GM18498 (cell line): ENCODE measurements at regions not wholly inside any gene's neighbourhood (a gene's known extent, or its start where the extent isn't known, plus 50 kb on each side); places are given as distances from the start of the nearest gene placed in this dataset.
A peak's percentile ranks its signal among the peaks of the same experiment; 100 is the strongest.

Source experiments
- ATAC-seq: cut with Tn5 transposase; IDR thresholded peaks from one replicate; pipeline ENCODE4 v1.9.1; 2021; ENCODE audit warnings: mild to moderate bottlenecking, moderate library complexity; ENCODE audit not compliant: unreplicated experiment

DNA sequence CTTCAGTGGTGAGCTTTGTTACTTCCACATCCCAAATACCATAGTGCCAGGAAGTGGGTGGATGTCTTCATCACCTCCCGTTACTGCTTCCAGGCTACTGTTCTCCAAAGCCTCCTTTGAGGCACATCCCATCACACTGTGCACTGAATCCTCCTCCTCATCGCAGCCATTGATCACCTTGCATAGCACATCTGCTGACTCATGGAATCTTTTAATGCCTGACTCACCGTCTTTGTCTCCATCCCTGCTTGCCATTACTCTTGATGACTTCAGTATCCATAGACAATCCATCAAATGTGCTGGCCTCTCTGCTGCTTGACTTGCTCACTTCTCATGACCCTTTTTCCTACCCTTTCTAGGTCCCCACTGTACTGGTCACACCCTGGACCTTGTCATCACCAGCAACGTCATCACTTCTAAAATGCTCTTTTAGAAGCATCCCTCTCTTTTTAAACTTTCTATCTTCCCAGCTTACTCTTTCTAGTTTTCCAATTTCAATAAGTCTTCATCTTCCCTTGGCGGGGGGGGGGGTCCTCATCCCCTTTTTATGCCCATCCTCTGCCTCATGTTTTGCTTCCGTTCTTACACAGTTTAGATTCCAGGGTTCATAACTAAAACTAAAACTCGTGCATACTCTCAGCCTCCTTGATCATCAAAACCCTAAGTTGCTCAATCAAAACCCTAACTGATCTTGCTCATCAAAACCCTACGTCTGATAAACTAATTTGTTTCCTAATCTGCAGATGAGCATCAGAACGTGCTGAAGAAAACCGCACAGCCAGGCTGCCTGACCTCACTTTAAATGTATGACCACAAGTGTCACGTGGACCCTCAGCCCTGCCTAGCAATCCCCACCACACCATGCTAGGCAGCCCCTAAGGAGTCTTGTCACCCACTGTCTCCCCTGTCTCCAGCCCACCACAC, 289.7 kb upstream of the ZFHX3 start:
- ATAC-seq = no peak

DNA sequence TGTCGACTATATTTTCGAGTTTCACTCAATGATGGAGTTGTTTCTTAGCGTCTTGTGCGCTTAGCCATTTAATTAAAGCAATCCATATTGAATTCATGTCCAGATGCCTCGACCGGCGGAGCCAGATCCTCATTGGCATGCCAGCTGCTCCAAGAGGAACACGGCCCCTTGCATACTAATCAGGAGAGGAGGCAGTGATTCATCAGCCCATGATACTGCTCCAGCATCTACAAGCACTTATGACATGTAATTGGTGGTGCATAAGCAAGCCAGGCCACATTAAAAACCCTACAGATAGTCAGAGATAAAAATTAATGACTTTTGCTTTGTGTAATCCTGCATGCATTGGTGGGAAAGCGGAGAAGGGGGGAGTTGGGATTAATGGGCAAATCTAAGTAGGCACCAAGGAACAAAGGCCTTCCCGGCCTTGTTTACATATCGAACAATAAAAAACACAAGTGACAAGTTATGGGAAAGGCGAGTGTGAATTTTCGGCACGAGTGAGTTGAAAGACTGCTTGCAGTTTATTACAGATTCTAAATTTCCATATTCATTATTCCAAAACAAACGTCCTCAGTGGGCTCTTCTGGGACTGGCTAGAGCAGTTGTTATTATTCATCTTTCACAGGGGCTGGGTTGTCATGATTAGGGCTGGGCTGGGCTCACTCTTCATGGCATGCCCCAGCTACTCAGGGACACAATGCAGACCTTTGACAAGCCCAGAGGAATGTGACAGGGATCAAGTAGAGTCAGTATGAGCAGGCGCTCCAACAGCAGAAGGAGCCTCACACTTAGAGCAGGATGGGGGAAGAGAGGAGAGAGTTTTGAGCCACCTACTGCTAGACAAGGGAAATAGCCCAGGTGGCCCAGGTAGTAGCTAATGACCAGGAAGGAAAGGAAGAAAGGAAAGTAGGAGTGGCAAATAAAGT, 281.7 kb upstream of the ZFHX3 start:
- ATAC-seq = no peak

DNA sequence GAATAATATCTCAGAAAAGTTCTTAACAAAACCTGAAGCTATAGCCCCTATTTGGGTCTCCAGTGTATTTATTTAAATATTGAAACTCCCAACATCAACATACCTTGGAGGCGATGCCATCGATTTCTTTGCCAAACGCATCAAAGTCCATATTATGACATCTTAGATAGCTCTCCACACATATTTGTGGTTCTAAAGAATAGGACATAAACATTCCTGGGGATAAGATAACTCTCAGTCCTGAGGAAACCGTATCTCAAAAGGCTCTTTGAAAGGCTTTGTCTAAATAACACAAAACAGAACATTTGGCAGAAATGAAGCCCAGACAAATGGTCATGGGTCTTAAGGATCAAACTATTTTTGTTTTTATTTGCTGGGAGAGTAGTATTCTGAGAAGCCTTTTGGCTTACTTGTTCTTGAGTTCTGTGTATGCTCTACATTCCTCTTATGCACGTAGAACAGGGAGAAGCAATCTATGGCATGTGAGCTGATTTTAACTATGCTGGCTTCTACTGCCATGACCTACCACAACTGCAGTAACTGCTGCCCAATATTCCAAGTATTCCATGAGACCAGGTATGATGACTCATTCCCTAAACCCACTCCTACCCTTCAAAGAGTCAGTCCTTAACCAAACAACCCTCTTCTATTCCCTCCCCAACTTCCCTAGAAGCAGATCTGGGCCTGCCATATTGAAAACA, 279.0 kb upstream of the ZFHX3 start:
- ATAC-seq = no peak

DNA sequence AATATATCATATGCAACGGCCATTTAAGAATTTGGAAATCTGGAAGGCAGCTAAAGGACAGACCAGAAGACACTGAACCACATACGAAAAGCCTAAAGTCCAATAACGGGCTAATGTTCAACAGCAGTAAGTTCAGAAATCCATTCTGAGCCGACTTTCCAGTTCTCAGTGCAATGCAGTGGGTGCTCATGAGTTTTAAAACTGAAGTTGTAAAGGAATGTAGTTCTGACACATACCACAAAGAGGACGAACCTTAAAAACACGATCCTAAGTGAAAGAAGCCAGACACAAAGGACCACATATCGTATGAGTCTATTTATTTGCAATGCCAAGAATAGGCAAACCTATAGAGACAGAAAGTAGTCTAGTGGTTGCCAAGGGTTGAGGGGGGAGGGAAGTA, 278.3 kb upstream of the ZFHX3 start:
- ATAC-seq = no peak

DNA sequence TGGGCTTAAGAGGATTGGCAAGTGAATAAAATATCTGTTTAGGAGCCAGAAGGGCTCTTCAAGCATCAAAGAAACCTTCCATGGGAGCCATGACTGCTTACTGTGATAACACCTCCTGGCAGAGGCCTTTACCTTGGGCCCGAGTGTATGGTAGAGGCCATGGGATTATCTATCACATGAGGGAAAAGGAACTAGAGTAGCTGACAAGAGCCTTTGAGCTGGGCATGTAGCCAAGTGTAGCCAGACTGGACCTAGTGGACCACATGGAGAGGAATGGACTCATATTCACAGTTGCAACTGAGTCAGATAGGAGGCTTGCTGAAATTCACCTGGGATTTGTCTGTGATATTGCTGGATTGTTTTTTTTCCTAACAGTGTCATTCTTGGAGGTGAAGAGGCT, 276.0 kb upstream of the ZFHX3 start:
- no peak for ATAC-seq

DNA sequence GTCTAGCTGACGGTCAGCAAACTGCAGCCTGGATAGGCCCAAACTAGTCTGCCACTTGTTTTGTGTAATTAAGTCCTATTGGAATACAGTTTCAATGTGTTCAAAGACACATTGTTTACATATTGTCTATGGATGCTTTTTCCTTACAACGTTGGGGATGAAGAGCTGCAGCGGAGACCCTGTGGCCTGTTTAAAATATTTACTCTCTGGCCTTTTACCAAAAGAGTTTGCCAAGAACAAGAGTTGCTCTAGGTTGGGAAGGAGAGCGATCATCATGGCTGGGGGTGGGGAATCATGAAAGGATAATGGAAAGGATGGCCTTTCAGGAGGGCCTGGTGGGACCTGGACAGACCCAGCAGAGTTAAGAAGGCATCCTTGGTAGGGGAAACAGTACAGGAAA, 274.9 kb upstream of the ZFHX3 start:
- ATAC-seq = no peak

DNA sequence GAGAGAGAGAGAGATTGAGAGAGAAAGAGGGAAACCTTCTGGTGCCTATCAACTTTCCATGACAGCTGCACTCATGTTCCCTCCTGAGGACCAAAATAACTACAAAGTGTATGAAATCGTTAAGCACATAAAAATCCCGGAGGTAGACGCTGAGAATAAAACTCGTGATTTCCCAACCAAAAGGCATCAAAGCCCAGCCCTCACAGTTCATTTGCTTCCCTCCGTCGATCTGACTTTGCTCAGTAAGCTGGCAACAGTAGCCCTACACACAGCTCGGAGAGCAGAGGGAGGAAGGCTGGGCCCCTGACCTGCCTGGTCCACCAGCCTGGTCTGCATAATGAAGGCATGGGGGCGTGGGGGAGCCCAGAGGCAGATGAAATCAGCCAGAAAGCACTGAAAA, 273.9 kb upstream of the ZFHX3 start:
- ATAC-seq = no peak

DNA sequence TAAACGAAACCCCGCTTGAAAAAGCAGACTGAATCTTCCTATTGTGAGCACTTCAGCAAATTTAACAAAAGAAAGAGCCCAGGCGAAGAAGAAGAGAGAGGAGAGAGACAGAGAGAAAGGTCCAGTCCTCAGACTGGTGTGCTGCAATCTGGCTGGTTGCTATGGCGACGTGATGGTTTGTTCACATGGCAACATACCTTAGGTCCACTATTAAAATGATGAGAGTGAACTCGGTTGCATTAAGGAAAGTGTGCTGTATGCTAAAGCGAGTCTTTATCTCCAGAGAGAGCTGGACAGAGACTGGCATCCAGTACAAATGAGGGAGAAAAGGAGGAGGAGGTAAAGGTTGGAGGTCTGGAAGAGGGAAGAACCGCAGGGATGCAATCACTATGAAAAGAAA, 271.8 kb upstream of the ZFHX3 start:
- no peak for ATAC-seq

DNA sequence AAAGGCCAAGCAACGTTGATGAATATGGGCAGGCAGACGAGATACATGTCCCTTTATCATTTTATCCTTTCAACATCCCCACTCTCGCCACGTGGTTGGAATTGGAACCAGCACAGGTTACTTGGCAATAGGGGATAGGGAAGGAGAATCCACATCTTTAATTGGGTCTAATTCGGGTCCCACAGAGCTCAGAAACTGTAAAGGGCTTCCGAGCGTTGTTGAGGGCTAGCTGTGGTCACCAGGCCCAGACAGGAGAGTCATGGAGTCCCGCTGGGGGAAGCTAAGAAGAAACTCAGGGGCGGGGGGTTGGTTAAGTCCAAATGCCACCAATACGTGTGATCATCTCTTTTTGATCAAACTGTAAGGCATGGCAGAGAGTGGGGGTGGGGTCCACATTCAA, 271.3 kb upstream of the ZFHX3 start:
- no peak for ATAC-seq

DNA sequence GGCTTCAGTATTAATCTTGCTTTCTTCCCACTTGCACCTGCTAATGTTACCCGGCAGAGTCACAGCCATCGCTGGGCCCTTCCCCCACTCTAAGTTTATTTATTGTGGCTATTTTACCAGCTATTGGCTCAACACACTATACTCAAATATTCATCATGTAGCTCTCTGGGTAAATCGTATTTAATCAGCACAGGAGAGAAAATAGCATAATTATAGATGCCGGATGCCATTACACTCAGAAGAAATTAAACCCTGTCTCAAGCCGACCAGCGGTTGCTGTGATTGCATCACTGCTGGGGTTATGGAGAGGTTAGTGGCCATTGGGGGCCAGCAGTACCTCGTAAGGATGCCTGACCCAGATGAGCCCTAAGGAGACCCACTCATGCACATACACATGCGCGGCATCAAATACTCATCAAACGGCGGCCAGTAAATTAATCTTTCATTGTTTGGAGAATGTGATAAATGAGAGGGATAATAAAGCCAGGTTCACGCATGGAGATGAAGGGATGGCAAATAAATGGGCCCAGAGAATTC, 269.5 kb upstream of the ZFHX3 start:
- no peak for ATAC-seq

DNA sequence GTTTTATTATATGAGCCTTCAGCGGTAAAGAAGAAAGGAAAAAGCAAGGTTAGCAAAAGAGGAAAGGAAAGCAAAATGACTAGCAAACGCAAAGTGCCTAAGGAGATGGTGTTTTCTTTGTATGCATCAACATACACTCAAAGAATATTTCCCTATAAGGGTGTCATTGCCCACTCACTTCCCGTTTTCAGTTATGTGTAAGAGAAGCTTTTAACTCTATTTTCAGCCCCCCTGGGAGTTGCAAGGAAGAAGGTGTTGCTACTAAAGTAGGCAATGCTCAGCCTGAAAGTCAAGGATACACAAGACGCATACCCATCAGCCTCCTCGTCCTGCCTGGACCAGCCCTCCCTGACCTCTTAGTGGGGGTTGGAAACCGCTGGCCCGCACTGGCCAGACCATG, 267.7 kb upstream of the ZFHX3 start:
- peak; percentile 69 for ATAC-seq

DNA sequence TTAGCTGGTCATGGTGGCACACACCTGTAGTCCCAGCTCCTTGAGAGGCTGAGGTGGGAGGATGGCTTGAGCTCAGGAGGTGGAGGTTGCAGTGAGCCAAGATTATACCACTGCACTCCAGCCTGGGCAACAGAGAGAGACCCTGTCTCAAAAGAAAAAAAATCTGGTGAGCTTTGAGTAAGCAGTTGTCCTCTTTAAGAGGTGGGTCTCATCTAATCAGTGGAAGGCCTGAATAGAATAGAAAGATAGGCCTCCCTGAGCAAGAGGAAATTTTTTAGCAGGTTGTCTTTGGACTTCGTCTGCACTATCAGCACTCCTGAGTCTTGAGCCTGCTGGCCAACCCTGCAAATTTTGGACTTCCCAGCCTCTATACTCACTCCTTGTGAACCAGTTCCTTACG, 266.0 kb upstream of the ZFHX3 start:
- no peak for ATAC-seq

DNA sequence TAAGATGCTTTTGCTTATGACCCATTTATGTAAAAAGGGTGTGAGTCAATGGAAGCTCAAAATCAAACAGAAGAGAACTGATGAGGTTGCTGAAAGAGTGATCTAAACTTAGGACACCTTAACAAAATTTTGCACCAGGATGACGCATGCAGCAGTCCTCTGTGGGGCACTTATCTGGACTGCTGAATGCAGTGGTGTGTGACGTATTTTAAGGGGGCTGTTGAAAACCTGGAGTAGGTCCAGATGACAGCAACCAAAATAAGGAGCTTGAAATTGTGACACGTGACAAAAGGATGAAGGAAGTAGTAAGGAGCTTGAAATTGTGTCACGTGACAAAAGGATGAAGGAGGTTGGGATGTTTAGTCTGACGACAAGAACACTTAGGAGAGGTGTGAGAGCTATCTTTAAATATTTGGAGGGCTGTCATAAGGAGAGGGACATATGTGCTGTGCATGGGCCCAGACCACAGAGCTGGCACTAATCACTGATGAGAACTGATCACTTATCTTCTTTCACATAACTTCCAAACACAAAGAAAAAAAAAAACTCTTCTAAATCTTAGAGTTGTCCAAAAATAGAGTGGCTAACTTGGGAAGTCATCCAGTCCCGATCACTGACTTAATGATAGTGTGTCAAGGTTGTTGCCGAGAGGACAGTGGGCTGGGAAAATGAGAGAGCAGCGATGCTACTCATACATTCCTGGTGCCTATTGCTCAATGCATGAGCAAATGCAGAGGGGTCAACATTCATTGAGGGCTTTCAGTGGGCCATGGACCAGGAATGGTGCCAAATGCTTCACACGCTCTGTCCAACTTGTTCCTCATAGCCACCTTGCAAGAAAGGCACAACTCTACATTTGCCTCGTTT, 264.2 kb upstream of the ZFHX3 start:
- ATAC-seq = no peak

DNA sequence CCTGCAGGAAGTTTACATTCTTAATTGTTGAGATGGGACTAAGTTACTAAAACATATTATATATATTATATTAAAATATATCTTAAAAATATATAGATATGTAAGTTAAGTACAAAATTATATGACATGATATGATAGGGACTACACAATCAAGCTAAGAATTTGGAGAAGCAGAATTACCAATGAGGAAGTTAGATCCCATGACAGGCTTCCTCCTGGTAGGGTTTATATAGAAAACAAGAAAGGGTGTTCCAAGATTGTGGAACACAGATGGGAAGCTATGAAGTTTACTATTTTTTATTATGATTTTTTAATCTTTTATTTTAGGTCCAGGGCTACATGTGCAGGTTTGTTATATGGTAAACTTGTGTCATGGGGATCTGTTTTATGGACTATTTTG, 260.8 kb upstream of the ZFHX3 start:
- ATAC-seq = no peak

DNA sequence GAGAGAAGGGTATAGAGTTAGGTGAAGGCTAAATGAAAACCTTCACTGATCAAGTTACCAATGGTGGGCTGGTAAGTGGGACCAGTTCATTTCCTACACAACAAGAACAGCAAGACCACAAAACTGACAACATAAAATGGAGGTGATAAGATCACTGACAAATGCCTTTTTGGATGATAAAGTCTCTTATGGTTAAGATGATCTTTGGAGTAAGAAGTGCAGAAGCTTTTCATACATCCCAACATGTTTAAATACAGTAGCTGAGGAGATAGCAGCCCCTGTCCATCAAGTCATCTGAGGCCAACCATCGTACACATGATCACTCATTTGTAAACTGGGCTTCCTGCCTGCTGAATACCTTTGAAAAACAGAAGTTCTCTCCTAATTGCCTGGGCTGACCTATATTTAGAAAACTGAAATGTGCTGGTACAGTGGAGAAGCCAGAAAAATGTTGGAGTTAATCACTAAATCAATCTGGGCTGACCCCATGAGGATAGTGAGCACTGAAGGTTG, 259.0 kb upstream of the ZFHX3 start:
- ATAC-seq = no peak

DNA sequence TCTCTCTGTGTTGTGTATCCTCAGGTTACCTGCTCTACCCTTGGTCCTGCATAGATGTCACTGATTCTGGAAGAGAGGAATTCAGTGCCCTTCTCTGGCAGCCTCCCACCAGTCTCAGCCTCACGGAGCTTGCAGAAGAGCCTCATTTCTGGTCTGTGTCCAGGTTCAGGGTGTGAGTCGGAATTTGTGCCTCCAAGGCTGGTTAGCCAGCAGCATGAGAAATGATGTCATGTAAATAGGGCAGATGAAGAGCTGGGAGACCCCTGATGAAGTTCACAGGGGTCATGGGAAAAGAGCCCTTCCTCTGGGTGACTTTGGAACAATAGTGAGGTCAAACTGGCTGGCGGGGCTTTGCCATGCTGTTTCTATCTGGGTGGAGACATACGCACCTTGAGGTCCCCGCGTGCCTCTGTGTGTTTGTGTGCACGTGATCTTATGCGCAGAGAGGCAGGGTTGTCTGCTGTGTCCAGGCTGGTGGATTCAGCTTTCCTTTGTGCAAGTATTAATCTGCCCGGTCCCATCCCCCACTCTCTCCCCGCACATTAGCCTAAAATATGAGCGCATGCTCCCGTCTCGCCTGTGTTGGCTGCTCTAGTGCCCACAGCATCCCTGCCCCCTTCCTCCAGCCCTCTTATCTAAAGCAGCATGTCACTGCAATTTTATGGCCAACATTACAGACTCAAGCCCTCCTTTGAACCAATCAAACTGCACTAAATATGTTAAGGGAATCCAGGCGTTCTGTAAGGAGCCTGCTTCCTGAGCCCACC, 256.3 kb upstream of the ZFHX3 start:
- ATAC-seq = no peak

DNA sequence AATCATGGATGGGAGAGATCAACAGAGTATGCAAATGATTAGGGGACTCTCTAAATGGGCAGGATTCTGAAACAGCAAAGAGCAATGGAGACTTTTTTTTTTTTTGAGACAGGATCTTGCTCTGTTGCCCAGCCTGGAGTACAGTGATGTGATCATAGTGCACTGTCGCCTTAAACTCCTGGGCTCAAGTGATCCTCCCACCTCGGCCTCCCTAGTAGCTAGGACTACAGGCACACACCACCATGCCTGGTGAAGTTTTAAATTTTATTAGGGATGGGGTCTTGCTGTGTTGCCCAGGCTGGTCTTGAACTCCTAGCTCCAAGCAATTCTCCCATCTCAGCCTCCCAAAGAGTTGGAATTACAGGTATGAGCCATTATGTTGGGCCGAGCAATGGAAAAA, 255.0 kb upstream of the ZFHX3 start:
- no peak for ATAC-seq

DNA sequence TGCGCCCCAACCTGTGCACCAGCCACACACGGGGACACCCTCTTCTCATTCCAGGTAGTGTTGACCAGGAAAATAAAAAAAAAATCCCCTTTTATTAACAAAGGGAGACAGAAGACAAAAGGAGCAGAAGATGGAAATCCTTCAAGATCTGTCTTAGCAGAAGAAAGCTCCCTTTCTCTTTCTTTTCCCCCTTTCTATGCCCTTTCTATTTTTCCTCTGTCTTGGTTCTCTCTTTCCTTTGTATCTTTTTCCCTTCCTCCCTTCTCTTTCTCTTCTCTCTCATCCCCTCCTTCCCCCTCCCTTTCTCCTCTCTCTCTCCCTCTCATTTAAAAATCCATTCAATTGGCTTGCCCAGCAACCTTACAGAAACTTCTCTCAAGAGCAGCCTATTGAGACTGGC, 254.1 kb upstream of the ZFHX3 start:
- ATAC-seq = no peak

DNA sequence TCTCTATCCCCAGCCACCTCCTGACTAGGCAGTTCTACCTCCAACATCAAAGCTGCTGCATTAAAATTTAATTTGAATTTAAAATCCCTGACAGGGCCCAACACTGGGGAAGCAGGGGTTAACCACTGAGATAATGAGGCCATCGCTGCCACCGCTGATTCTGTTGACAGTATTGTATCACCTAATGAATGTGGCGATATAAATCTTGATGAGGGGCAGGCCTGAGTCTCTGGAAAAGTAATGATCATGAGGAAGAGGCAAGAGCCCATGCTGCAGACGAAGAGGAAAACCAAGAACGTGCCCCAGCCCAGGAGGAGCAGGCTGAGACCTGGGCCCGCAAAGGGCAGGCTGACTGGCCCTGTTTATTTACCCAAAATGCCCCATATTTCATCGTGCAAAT, 251.4 kb upstream of the ZFHX3 start:
- ATAC-seq = no peak
